WTC11 (cell line): ENCODE measurements at regions not wholly inside any gene's neighbourhood (a gene's known extent, or its start where the extent isn't known, plus 50 kb on each side); places are given as distances from the start of the nearest gene placed in this dataset.

Experiments used
- MAX ChIP-seq: sonication (generic); formaldehyde crosslinking; IDR thresholded peaks from 2 replicates; pipeline ENCODE4 v1.8.0; 2022; ENCODE audit warnings: mild to moderate bottlenecking, missing genetic modification reagents
- MLX ChIP-seq: sonication (generic); formaldehyde crosslinking; IDR thresholded peaks from 2 replicates; pipeline ENCODE4 v1.8.1; 2023; ENCODE audit warnings: mild to moderate bottlenecking, missing genetic modification reagents, moderate library complexity
- ZBTB43 ChIP-seq: sonication (generic); formaldehyde crosslinking; IDR thresholded peaks from 2 replicates; pipeline ENCODE4 v1.8.1; 2023; ENCODE audit warnings: mild to moderate bottlenecking, missing genetic modification reagents
- ZNF121 ChIP-seq: sonication (generic); formaldehyde crosslinking; IDR thresholded peaks from 2 replicates; pipeline ENCODE4 v1.8.0; 2023; ENCODE audit warnings: missing genetic modification reagents
- ZNF425 ChIP-seq: fragments of 250-450 bp; sonication (Bioruptor Pico); conservative IDR thresholded peaks from 2 replicates; pipeline ENCODE4 v1.9.0; 2021; ENCODE audit warnings: mild to moderate bottlenecking
- TF ChIP-seq, protein P1 (sequence below): sonication (generic); formaldehyde crosslinking; IDR thresholded peaks from 2 replicates; pipeline ENCODE4 v1.8.1; 2023; ENCODE audit warnings: mild to moderate bottlenecking, missing genetic modification reagents, moderate library complexity
- TF ChIP-seq, protein P2 (sequence below): fragments of 200-600 bp; IDR thresholded peaks from 2 replicates; pipeline ENCODE4 v1.8.0; 2022; ENCODE audit warnings: antibody characterized with exemption
- TF ChIP-seq, protein P3 (sequence below): sonication (generic); formaldehyde crosslinking; IDR thresholded peaks from 2 replicates; pipeline ENCODE4 v1.8.0; 2023; ENCODE audit warnings: mild to moderate bottlenecking, missing genetic modification reagents

GRCh38 chr3:117589454-117589853, 879.9 kb downstream of the TUSC7 start:
- TF ChIP-seq MLX (CRISPR knock-in tag) (no peak), ZBTB43 (no peak), ZNF425 (CRISPR knock-in tag) (no peak), ZNF121 (CRISPR knock-in tag) (no peak), MAX (CRISPR knock-in tag) (no peak)
- TF ChIP-seq, protein P1, sequence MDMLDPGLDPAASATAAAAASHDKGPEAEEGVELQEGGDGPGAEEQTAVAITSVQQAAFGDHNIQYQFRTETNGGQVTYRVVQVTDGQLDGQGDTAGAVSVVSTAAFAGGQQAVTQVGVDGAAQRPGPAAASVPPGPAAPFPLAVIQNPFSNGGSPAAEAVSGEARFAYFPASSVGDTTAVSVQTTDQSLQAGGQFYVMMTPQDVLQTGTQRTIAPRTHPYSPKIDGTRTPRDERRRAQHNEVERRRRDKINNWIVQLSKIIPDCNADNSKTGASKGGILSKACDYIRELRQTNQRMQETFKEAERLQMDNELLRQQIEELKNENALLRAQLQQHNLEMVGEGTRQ (CRISPR knock-in tag): no peak
- TF ChIP-seq, protein P2, sequence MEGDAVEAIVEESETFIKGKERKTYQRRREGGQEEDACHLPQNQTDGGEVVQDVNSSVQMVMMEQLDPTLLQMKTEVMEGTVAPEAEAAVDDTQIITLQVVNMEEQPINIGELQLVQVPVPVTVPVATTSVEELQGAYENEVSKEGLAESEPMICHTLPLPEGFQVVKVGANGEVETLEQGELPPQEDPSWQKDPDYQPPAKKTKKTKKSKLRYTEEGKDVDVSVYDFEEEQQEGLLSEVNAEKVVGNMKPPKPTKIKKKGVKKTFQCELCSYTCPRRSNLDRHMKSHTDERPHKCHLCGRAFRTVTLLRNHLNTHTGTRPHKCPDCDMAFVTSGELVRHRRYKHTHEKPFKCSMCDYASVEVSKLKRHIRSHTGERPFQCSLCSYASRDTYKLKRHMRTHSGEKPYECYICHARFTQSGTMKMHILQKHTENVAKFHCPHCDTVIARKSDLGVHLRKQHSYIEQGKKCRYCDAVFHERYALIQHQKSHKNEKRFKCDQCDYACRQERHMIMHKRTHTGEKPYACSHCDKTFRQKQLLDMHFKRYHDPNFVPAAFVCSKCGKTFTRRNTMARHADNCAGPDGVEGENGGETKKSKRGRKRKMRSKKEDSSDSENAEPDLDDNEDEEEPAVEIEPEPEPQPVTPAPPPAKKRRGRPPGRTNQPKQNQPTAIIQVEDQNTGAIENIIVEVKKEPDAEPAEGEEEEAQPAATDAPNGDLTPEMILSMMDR: no peak
- TF ChIP-seq, protein P3, sequence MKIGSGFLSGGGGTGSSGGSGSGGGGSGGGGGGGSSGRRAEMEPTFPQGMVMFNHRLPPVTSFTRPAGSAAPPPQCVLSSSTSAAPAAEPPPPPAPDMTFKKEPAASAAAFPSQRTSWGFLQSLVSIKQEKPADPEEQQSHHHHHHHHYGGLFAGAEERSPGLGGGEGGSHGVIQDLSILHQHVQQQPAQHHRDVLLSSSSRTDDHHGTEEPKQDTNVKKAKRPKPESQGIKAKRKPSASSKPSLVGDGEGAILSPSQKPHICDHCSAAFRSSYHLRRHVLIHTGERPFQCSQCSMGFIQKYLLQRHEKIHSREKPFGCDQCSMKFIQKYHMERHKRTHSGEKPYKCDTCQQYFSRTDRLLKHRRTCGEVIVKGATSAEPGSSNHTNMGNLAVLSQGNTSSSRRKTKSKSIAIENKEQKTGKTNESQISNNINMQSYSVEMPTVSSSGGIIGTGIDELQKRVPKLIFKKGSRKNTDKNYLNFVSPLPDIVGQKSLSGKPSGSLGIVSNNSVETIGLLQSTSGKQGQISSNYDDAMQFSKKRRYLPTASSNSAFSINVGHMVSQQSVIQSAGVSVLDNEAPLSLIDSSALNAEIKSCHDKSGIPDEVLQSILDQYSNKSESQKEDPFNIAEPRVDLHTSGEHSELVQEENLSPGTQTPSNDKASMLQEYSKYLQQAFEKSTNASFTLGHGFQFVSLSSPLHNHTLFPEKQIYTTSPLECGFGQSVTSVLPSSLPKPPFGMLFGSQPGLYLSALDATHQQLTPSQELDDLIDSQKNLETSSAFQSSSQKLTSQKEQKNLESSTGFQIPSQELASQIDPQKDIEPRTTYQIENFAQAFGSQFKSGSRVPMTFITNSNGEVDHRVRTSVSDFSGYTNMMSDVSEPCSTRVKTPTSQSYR (CRISPR knock-in tag): no peak
